K562 (cell line): ENCODE measurements at regions not wholly inside any gene's neighbourhood (a gene's known extent, or its start where the extent isn't known, plus 50 kb on each side); places are given as distances from the start of the nearest gene placed in this dataset.

Experiments
- ATAC-seq: fragments of 200-7000 bp; cut with Tn5 transposase; 3 replicates; pipeline ENCODE4 v1.9.1; 2020; ENCODE audit warnings: moderate library complexity
- BruUV-seq: library from RNA; stranded (reverse); fragments of 400-500 nt; replicated peaks from 2 replicates; lab custom pipeline; 2021; lab: Mats Ljungman, UMichigan
- CTCF ChIA-PET: fragments of 300-600 bp; formaldehyde crosslinking; extraction: SDS; loops from one replicate; lab custom pipeline; 2021; ENCODE audit warnings: low intra/inter-chr PET ratio; lab: Yijun Ruan, JAX
- POLR2A ChIA-PET: fragments of 300-600, 350-650 bp; sonication (Branson Sonifier 250); formaldehyde crosslinking; extraction: SDS; loops from one replicate; lab custom pipeline; 2021; ENCODE audit warnings: antibody characterized with exemption, inconsistent platforms; lab: Yijun Ruan, JAX
- DNase-seq, 4 experiments: peaks; one replicate each; pipeline versions ENCODE4 v3.0.0 to v3.0.0-alpha.2; 2011 to 2018; ENCODE audit warnings: low spot score in 3 of 4, mixed read lengths in 3 of 4; ENCODE audit errors: extremely low read depth in 1 of 4
- FAIRE-seq: peaks from 2 replicates; lab custom pipeline; 2011; peaks lifted over from hg19 to GRCh38; lab: Jason Lieb, UNC
- H2AFZ ChIP-seq: 2 replicates; pipeline ENCODE4 v1.6.0; 2011; ENCODE audit warnings: low read depth, low read length, control low read depth, inconsistent platforms
- H3K27ac ChIP-seq: fragments of 200-600 bp; 3 replicates; pipeline ENCODE4 v1.8.0; 2011; ENCODE audit warnings: low read depth, mild to moderate bottlenecking, control low read depth, inconsistent platforms, low read length, moderate library complexity, mixed read lengths; ENCODE audit errors: extremely low read depth
- H3K27me3 ChIP-seq, 2 experiments: fragments of 300-600 bp in 1 of 2; 2 replicates in 1 of 2; 3 replicates in 1 of 2; pipeline versions ENCODE4 v1.6.0 to v1.8.0; 2011; ENCODE audit warnings: inconsistent platforms in 2 of 2, low read length in 2 of 2, mild to moderate bottlenecking in 1 of 2, mixed read lengths in 1 of 2, moderate library complexity in 1 of 2; ENCODE audit not compliant: control insufficient read depth in 2 of 2, insufficient read depth in 2 of 2
- H3K36me3 ChIP-seq: fragments of 300-600 bp; 3 replicates; pipeline ENCODE4 v1.8.0; 2011; ENCODE audit warnings: mild to moderate bottlenecking, low read length, inconsistent platforms; ENCODE audit not compliant: control insufficient read depth, insufficient read depth
- H3K4me1 ChIP-seq, 2 experiments: fragments of 200-600 bp in 1 of 2; replicated peaks in 1 of 2; 2 replicates in 1 of 2; 3 replicates in 1 of 2; pipeline versions ENCODE4 v1.5.1 to v1.8.0; 2011; ENCODE audit warnings: inconsistent platforms in 2 of 2, low read length in 2 of 2, mild to moderate bottlenecking in 1 of 2, mixed read lengths in 1 of 2, moderate library complexity in 1 of 2; ENCODE audit not compliant: control insufficient read depth in 2 of 2, insufficient read depth in 2 of 2
- H3K4me2 ChIP-seq: 2 replicates; pipeline ENCODE4 v1.6.1; 2011; ENCODE audit warnings: low read length, control low read depth, inconsistent platforms, mixed read lengths; ENCODE audit not compliant: insufficient read depth
- H3K4me3 ChIP-seq: fragments of 200-600 bp; sonication (generic), shearing (Covaris generic); 2 replicates; pipeline ENCODE4 v1.5.1; 2016; ENCODE audit warnings: control low read depth, inconsistent platforms
- H3K79me2 ChIP-seq: fragments of 200-600 bp; 3 replicates; pipeline ENCODE4 v1.8.0; 2011; ENCODE audit warnings: low read length, inconsistent platforms; ENCODE audit not compliant: control insufficient read depth, insufficient read depth
- H3K9ac ChIP-seq, 2 experiments: 2 replicates each; pipeline versions ENCODE4 v1.6.0 to v1.6.1; 2011; ENCODE audit warnings: low read depth in 2 of 2, low read length in 2 of 2, control low read depth in 1 of 2, inconsistent platforms in 1 of 2, mild to moderate bottlenecking in 1 of 2, mixed read lengths in 1 of 2; ENCODE audit not compliant: insufficient read depth in 1 of 2
- H3K9me1 ChIP-seq: one replicate; pipeline ENCODE4 v1.6.0; 2011; ENCODE audit warnings: inconsistent platforms, mild to moderate bottlenecking, low read length, moderate library complexity; ENCODE audit not compliant: control insufficient read depth, insufficient read depth
- H3K9me3 ChIP-seq: replicated peaks from 2 replicates; pipeline ENCODE4 v1.5.1; 2011; ENCODE audit warnings: low read depth, low read length, inconsistent platforms; ENCODE audit not compliant: control insufficient read depth, insufficient read depth
- H4K20me1 ChIP-seq: replicated peaks from 2 replicates; pipeline ENCODE4 v1.6.1; 2011; ENCODE audit warnings: low read length, inconsistent platforms, mixed read lengths; ENCODE audit not compliant: control insufficient read depth, insufficient read depth
- HNRNPK ChIP-seq: fragments of 200-400 bp; formaldehyde crosslinking; IDR thresholded peaks from one replicate; pipeline ENCODE4 v1.6.1; 2018; ENCODE audit warnings: mild to moderate bottlenecking, low read depth, low read length; ENCODE audit not compliant: poor library complexity, severe bottlenecking
- POLR2AphosphoS5 ChIP-seq: IDR thresholded peaks from 2 replicates; pipeline ENCODE4 v1.6.1; 2011; ENCODE audit warnings: mild to moderate bottlenecking, low read depth, low read length, moderate library complexity; ENCODE audit not compliant: control insufficient read depth, insufficient read depth
- RFX1 ChIP-seq: fragments of 450-650 bp; IDR thresholded peaks from 2 replicates; pipeline ENCODE4 v1.6.1; 2016; ENCODE audit warnings: mild to moderate bottlenecking, moderate library complexity
- RREB1 ChIP-seq: fragments of 250-450 bp; sonication (Bioruptor Pico); IDR thresholded peaks from 2 replicates; pipeline ENCODE4 v1.4.0; 2020
- ZNF408 ChIP-seq: fragments of 250-450 bp; sonication (Bioruptor Pico); IDR thresholded peaks from 2 replicates; pipeline ENCODE4 v1.4.0; 2020; ENCODE audit warnings: low read depth, mild to moderate bottlenecking, moderate library complexity
- WGBS: fragments of 100-300 bp; shearing (Covaris generic); methylation state at CpG from one replicate; pipeline ENCODE4 v1.1.6; 2016; ENCODE audit warnings: low coverage, mixed read lengths; ENCODE audit not compliant: insufficient coverage; ENCODE audit errors: missing lambda C conversion rate; 5-methylcytosine and 5-hydroxymethylcytosine counted together
- in situ Hi-C: fragments of 300-500 bp; cut with MboI; formaldehyde crosslinking; loops from 4 replicates; pipeline ENCODE4 v1.15.0; 2018; ENCODE audit warnings: inconsistent platforms, mixed read lengths
- intact Hi-C: fragments of 100-400 bp; cut with micrococcal nuclease; formaldehyde crosslinking; loops from 2 replicates; pipeline ENCODE4 v1.14.2; 2022

GRCh38 chr2:194304191-194304590 lies 1352.8 kb upstream of the SLC39A10 start (continued):
- no peak for TF ChIP-seq RFX1

DNA sequence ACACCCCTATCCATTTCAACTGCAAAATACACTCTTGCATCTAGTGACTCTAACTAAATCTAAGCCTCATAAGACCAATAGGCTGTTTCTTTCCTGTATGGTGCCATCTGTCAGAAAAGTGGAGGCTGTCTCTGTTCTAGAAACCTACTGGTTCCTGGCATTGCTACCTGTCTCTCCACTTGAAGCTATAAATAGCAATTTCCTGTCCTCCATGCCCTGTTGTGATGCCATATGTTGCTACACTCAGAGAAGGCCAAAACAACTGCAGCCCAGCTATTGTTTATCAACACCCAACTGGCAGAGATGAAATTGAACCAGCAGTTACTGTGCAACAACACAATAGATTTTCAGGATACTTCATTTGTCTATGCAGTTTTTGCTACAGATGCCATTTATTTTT lies 1355.1 kb upstream of the SLC39A10 start:
- Histone ChIP-seq H3K9me3 (no peaks in the 10 kb centered on the region), H3K4me2 (no peak overlapping the region), H4K20me1 (no peaks in the 10 kb centered on the region), H3K9ac (no peak overlapping the region), H2AFZ (no peak overlapping the region), H3K9me1 (no peaks in the 10 kb centered on the region), H3K4me1 (no peaks in the 10 kb centered on the region), H3K36me3 (no peaks in the 10 kb centered on the region), H3K79me2 (no peaks in the 10 kb centered on the region), H3K27me3 (no peaks in the 10 kb centered on the region), H3K4me3 (no peak overlapping the region), H3K27ac (no peak overlapping the region)
- no peak for DNase-seq
- FAIRE-seq = no peak
- no peak for TF ChIP-seq HNRNPK
- TF ChIP-seq ZNF408 = no peak
- in situ Hi-C loops (no loop called here), intact Hi-C loops (no loop called here)
- no peak for ATAC-seq
- BruUV-seq = no TSS peak
- POLR2A ChIA-PET = no interaction called here
- CTCF ChIA-PET = no interaction called here

DNA sequence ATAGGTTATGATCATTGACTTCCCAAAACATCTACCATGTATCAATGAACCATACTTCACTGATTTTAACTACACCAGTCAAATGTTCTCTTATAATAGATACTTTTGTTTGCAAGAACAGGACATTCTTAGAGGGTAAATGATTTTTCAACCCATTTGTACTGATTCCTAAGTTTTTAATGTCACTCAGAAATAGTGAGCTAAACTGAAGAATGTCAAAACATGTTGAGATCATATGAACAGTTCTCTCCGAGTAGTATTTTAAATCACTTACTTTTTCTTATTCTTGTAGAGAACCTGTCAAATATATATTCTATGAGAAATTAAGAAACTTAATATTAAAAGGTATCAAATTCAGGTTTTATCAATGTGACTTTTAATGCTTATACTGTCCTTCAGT lies 1362.9 kb upstream of the SLC39A10 start:
- in situ Hi-C loops = no loop called here
- Histone ChIP-seq H3K4me1 (no peaks in the 10 kb centered on the region), H3K27ac (no peak overlapping the region), H3K9me3 (no peaks in the 10 kb centered on the region), H3K9me1 (no peaks in the 10 kb centered on the region), H3K79me2 (no peaks in the 10 kb centered on the region), H3K36me3 (no peaks in the 10 kb centered on the region), H2AFZ (no peak overlapping the region), H3K9ac (no peak overlapping the region), H3K4me3 (no peak overlapping the region), H3K4me2 (no peak overlapping the region), H4K20me1 (no peaks in the 10 kb centered on the region), H3K27me3 (no peaks in the 10 kb centered on the region)
- ChIA-PET CTCF (no interaction called here), POLR2A (no interaction called here)
- no peak for DNase-seq
- intact Hi-C loops = no loop called here
- TF ChIP-seq POLR2AphosphoS5 (no peak), RREB1 (no peak)
- FAIRE-seq = no peak
- WGBS = 0% methylated on average over 1 of the region's 1 CpG
- no peak for ATAC-seq
- no TSS peak for BruUV-seq
